T-helper 1 cell treated with Interleukin-12 subunit alpha and Interleukin-12 subunit beta and Interleukin-4 antibody, amounts not matched to agents 30 μg/mL and 1 μg/mL, for 36 hours (primary cell): ENCODE measurements at regions not wholly inside any gene's neighbourhood (a gene's known extent, or its start where the extent isn't known, plus 50 kb on each side); places are given as distances from the start of the nearest gene placed in this dataset.

Experiments used
- H3K27ac Mint-ChIP-seq: one replicate; pipeline ENCODE4 v1.8.0; 2021; ENCODE audit warnings: mild to moderate bottlenecking, mixed read lengths
- H3K27me3 Mint-ChIP-seq: one replicate; pipeline ENCODE4 v1.8.0; 2021; ENCODE audit warnings: low read depth, mixed read lengths
- H3K36me3 Mint-ChIP-seq: one replicate; pipeline ENCODE4 v1.8.0; 2021; ENCODE audit warnings: low read depth, mixed read lengths
- H3K4me1 Mint-ChIP-seq: one replicate; pipeline ENCODE4 v1.8.0; 2021; ENCODE audit warnings: low read depth, mixed read lengths
- H3K4me3 Mint-ChIP-seq: one replicate; pipeline ENCODE4 v1.8.0; 2021; ENCODE audit warnings: mild to moderate bottlenecking, moderate library complexity, mixed read lengths
- H3K9me3 Mint-ChIP-seq: one replicate; pipeline ENCODE4 v1.8.0; 2021; ENCODE audit warnings: mixed read lengths

DNA sequence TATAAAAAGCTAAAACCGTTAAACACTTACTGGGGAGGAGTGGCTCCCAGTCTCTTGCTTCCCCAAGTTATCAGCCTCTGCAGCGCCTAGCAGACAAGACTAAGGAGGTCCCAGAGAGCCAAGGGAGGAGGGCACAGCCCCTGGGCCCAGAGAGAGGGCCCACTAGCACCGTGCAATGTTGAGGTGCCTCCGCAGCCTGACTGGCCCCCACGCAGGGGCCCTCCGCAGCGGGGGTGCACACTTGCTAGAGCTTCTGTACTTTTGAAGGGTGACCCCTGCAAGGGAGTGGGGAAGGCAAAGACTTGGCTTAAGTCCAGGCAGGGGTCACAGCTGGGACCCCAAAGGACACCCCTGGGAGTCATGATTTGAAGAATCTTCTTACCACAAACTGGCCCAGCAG lies 98.0 kb downstream of the ADAMTS15 start:
- H3K9me3 Mint-ChIP-seq: no peaks in the 10 kb centered on the region
- no peaks in the 10 kb centered on the region for H3K36me3 Mint-ChIP-seq
- H3K4me1 Mint-ChIP-seq: no peaks in the 10 kb centered on the region
- no peak overlapping the region for H3K4me3 Mint-ChIP-seq
- H3K27ac Mint-ChIP-seq: no peak overlapping the region
- peaks cover 24% of the 10 kb centered on the region for H3K27me3 Mint-ChIP-seq

DNA sequence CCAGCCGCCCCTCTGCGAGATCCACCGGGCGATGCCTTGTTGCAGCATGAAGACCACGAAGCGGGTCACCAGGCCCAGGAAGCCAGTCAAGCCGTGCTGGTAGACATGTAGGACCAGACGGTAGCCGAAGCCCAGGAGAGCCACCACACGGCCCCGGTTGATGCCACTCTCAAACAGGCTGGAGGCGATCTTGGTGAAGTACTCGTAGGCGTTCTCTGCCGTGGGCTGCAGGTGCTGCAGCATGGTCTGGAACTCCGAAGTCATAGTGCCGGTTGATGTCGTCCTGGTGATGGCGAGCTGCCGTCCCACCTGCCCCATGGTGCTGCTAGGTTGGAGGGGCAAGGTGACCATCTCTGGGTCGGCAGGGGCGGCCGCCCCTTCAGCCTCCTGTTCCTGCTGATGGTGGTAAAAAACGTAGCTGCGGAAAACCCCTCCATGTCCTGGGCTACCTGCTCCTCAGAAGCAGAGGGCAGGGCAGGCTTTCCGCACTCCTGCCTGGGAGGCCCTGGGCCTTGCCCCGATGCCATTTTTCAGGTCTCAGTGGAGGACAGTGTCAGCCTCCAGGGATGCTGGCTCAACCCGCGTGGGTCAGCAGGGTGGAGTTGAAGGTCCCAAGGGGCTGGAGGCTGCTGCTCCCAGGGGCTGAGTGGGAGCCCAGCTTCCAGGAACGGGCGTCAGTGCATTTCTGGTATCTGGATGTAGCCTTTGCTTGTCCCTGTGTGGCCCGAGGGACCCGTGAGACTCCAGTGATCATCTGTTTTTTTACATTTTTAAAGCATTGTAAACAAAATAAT lies 98.7 kb downstream of the ADAMTS15 start:
- Mint-ChIP-seq H3K9me3 (no peaks in the 10 kb centered on the region), H3K4me3 (no peak overlapping the region), H3K27ac (no peak overlapping the region), H3K36me3 (no peaks in the 10 kb centered on the region), H3K27me3 (peaks cover 22% of the 10 kb centered on the region), H3K4me1 (no peaks in the 10 kb centered on the region)

DNA sequence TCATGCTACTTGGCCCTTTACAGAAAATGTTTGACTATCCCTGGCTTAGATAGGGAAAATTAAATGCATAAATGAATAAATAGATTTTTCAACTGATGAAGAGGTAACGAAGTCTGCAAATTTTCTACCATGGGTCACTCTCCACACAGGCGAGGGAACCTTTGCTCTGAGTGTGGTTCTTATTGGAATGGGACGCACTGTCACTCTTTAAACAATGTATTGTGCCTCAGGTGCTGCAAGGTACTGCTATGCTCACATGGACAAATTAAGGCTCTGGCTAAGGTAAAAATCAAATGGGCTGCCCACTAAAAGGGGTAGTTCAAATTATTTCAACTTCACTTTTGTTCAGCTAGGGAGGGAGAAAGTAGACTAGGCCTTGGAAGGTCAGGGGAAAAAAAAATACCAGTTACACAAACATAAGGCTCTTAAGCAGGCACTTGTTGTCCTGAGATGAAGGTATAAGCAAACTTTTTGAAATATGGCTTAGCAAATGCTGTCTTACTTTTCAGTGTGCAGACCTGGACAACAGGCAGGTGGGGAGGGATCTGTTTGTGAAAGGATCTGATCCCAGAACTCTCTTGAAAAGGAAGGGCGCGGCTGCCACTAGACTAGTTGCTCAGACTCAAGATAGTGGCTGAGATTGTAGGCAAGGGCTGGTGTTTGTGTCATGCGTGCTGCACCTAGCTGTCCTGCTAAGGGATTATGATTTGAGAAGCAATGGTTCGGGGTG lies 99.5 kb downstream of the ADAMTS15 start:
- Mint-ChIP-seq H3K27me3 (peaks cover 18% of the 10 kb centered on the region), H3K27ac (no peak overlapping the region), H3K4me1 (no peaks in the 10 kb centered on the region), H3K36me3 (no peaks in the 10 kb centered on the region), H3K4me3 (no peak overlapping the region), H3K9me3 (no peaks in the 10 kb centered on the region)

DNA sequence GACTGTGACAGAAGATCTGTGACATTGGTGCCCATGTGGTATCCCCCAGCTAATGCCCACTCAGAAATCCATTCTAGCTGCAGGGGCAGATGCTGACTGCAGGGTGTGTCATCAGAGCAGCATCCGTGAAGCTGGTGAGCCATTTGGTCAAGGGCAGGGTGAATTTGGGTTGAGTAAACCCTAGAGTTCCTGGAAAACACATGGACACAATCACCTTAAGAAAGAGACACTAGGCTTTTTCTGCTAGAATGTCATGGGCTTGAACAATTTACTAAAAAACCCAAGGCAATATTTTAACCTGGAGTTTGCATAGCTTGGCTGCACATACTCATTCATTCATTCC lies 100.0 kb downstream of the ADAMTS15 start:
- Mint-ChIP-seq H3K9me3 (no peaks in the 10 kb centered on the region), H3K27me3 (peaks cover 18% of the 10 kb centered on the region), H3K4me1 (no peaks in the 10 kb centered on the region), H3K4me3 (no peak overlapping the region), H3K36me3 (no peaks in the 10 kb centered on the region), H3K27ac (no peak overlapping the region)

DNA sequence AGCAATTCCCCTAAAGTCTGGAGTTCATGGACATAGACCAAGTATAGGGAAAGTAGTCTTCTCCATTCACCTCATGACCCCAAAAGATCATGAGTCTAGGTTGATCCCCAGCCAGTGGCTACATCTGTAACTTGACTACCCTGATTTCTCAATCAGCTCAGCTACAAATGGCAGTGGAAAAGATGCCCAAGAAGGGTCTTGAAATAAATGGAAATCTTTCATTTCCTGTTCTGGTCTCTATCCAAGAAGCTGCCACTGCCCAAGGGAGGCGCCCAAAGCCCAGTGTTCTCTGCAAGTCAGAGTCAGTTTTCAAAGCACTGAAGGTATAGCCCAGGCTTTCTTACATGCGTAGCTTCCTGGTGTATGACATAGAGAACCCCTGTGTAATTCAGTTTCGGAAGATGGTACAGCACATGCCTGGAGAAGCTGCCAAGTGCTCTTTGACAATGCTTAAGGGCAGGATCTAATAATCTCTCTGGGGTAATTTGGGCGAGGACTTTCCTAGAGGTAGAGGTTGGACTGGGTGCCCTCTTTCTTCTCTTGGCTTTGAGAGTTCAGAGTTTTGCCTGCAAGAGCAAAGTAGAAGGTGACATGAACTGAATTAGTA lies 101.1 kb downstream of the ADAMTS15 start:
- no peaks in the 10 kb centered on the region for H3K4me1 Mint-ChIP-seq
- H3K27ac Mint-ChIP-seq: no peak overlapping the region
- H3K9me3 Mint-ChIP-seq: no peaks in the 10 kb centered on the region
- H3K4me3 Mint-ChIP-seq: no peak overlapping the region
- peaks cover 21% of the 10 kb centered on the region for H3K27me3 Mint-ChIP-seq
- no peaks in the 10 kb centered on the region for H3K36me3 Mint-ChIP-seq

DNA sequence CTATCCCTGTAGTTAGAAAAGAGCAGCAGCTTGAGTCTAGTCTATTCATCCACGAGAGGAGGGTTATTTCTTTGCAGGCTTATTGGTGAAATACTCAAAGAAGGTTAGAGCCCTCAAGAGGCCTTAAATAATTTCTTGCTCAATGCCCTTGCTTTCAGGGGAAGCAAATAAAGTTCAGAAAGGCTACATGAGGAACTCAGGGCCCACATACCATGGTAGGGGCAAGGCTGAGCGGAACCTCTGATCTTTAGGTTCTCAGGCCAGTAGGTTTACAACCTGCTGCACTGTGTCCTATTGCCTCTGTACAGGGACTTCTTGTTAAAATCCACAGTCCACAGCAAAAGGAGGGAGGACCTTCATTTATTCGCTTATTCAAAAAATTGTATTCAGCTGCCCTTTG lies 101.7 kb downstream of the ADAMTS15 start:
- Mint-ChIP-seq H3K4me3 (no peak overlapping the region), H3K4me1 (no peaks in the 10 kb centered on the region), H3K27ac (no peak overlapping the region), H3K36me3 (no peaks in the 10 kb centered on the region), H3K9me3 (no peaks in the 10 kb centered on the region), H3K27me3 (peaks cover 22% of the 10 kb centered on the region)

DNA sequence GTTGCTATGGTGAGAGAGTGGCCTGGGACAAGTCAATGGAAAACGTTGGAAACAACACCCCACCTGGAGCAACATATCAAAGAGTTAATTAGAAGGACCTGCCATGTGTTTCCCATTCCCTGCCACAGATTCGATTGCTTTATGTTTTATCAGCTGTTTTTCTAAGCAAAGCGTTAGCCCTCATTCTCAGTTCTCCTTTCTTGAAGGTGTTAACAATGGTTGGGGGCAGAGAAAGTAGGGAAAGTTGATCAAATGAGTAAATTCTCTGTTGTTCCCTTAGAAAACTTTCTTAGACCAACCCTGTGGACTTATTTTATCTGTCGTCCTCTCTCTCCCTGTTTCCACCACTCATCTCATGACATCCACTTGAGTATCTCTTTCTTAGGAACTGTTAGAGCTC lies 102.5 kb downstream of the ADAMTS15 start:
- Mint-ChIP-seq H3K9me3 (no peaks in the 10 kb centered on the region), H3K27me3 (peaks cover 22% of the 10 kb centered on the region), H3K4me1 (no peaks in the 10 kb centered on the region), H3K4me3 (no peak overlapping the region), H3K36me3 (no peaks in the 10 kb centered on the region), H3K27ac (no peak overlapping the region)

DNA sequence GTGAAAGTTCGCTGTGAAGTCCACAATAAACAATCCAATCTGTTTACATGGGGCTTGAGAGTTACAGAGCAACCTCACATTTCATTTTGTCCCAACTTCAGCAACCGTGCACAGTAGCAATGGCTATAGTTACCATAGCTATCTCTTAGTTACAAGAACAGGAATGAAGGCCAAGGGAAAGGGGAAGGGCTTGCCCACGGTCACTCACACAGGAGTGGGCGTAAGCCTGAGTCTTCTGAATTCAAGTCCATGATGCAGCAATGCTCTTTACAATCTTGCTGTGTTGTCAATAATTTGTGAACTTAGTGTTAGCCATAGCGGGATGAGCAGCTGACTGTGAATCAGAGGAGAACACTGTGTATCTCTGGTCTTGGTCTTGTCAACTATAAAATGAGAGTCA lies 102.9 kb downstream of the ADAMTS15 start:
- H3K36me3 Mint-ChIP-seq: no peaks in the 10 kb centered on the region
- H3K4me1 Mint-ChIP-seq: no peaks in the 10 kb centered on the region
- no peak overlapping the region for H3K27ac Mint-ChIP-seq
- peaks cover 22% of the 10 kb centered on the region for H3K27me3 Mint-ChIP-seq
- H3K4me3 Mint-ChIP-seq: no peak overlapping the region
- H3K9me3 Mint-ChIP-seq: no peaks in the 10 kb centered on the region

DNA sequence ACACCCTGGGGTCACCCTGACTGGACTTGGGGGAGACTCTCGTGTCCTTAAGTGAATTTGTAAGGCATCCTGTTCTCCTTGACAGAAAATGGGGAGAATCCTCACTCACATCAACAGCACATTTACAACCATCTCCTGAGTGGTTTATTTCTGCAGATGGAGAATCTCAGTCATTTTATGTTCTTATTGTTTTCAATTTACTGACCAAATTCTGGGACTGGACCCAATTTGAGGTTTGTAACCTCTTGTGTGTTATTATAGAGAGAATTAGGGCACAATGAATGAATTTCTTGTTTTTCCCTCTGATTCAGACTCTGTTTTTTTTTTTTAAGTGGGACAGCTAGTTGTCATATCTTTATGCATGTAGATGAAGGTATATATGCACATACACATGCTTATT lies 104.9 kb downstream of the ADAMTS15 start:
- no peak overlapping the region for H3K4me3 Mint-ChIP-seq
- H3K4me1 Mint-ChIP-seq: no peaks in the 10 kb centered on the region
- no peaks in the 10 kb centered on the region for H3K36me3 Mint-ChIP-seq
- H3K27me3 Mint-ChIP-seq: peaks cover 25% of the 10 kb centered on the region
- no peak overlapping the region for H3K27ac Mint-ChIP-seq
- H3K9me3 Mint-ChIP-seq: no peaks in the 10 kb centered on the region

DNA sequence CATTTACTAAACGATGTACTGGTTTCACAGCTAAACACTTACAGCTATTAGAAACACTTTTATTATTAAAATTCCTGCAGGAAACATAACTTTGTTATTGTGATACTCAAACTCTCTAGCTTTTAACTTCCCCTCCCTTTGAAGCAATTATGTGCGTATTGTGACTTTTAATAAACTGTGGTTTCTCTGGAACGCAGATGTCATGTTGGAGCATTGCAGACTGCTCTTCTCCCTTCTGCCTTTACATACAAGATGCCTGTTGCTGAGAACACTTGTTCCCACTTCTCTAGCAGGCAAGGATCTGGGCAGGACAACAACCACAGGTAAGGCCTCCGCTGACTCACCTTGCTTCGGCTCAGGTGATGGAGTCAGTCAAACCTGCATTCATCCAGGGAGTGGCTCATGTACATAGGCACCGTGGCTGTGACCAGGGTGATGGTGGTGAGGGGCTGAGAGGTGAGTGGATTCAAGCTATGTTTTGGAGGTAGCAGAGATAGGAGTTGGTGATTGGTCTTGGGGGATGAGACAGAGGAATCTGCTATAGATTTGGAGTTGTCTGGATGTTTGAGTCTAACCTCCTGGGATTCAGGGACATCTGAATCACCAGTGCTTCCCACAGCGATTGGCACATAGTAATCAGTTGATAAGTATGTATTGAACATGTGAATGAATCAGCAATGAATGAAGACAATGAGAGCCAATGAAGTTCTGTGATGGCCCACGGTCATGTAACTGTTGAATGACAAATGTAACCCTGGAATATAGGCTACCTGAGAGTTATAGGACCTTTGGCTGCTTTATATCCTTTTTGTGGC lies 106.0 kb downstream of the ADAMTS15 start:
- Mint-ChIP-seq H3K4me3 (no peak overlapping the region), H3K9me3 (peaks cover 5% of the 10 kb centered on the region), H3K27ac (no peak overlapping the region), H3K27me3 (peaks cover 35% of the 10 kb centered on the region), H3K36me3 (no peaks in the 10 kb centered on the region), H3K4me1 (no peaks in the 10 kb centered on the region)

DNA sequence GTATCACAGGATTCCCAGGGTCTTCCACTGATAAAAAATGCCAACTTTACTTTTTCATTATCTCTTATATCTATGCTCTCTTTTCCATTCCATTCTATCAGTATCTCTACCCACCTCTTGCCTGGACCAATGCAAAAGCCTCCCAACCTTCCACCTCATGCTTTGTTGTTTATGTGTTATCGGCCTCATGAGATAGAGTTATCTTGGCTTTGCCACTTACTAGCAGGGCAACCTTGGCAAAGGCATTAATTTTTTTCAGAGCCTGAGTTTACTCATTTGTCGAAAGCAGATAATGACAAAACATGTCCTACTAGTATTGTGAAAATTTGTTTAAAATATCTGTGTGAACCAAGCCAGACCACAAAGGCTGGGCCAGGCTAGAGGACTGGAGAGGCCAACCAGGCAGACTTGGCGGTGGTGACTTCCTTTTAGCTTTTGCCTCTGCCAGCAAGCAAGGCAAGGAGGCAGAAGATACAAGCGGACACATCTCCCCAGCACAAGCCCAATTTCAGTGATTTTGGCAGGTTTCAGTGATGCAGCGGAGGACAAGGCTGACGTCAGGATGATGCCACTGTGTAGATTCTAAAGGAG lies 106.9 kb downstream of the ADAMTS15 start:
- Mint-ChIP-seq H3K27ac (no peak overlapping the region), H3K9me3 (peaks cover 5% of the 10 kb centered on the region), H3K36me3 (no peaks in the 10 kb centered on the region), H3K4me3 (no peak overlapping the region), H3K4me1 (no peaks in the 10 kb centered on the region), H3K27me3 (peaks cover 32% of the 10 kb centered on the region)

DNA sequence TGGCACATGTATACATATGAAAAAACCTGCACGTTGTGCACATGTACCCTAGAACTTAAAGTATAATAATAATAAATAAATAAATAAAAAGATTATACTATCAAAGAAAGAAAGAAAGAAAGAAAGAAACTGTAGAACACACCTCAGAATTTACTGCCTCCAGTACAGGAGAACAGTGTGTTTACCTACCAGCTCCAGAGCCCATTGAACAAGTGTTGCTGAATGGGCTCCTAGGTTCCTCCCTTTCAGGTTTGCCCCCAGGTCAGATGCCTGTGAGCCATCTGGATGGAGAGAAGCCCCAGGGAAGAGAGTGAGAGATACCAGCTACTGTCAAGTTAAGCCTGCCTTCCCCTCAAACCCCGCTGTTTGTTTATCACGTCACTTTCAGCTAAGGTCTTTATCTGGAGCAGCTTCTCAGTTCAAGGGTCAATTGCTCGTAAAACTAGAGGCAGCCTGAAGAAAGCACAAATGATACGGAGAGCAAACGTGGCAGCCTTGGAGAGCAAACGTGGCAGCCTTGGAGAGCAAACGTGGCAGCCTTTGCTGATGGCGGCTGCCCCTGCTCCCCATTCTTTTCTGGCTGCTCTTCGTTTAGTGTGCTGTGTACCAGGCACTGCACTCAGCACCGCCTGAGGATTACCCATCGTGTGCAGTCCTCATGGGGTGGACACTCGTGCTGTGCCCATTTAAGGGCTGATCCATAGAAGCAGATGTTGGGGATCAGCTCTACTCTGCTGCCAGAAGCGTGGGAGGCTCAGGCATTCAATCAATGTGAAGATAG lies 111.7 kb downstream of the ADAMTS15 start:
- Mint-ChIP-seq H3K4me3 (no peak overlapping the region), H3K27me3 (peaks cover 14% of the 10 kb centered on the region), H3K9me3 (peaks cover 5% of the 10 kb centered on the region), H3K27ac (no peak overlapping the region), H3K4me1 (no peaks in the 10 kb centered on the region), H3K36me3 (no peaks in the 10 kb centered on the region)

DNA sequence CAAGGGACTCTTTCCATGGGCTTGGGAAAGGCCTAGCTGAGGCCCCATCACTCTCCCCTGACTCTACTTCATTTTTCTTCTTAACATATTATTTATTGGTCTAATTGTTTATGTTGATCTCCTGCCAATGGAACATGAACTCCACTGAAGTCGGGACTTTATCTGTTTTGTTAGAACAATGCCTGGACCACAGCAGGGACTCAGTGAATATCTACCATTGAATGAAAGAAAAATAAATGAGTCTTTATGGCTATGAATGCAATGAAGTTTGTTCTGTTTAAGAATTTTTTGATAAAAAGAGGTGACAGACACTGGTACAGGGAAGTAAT lies 112.3 kb downstream of the ADAMTS15 start:
- Mint-ChIP-seq H3K36me3 (no peaks in the 10 kb centered on the region), H3K4me1 (no peaks in the 10 kb centered on the region), H3K27me3 (peaks cover 14% of the 10 kb centered on the region), H3K4me3 (no peak overlapping the region), H3K9me3 (peaks cover 5% of the 10 kb centered on the region), H3K27ac (no peak overlapping the region)

DNA sequence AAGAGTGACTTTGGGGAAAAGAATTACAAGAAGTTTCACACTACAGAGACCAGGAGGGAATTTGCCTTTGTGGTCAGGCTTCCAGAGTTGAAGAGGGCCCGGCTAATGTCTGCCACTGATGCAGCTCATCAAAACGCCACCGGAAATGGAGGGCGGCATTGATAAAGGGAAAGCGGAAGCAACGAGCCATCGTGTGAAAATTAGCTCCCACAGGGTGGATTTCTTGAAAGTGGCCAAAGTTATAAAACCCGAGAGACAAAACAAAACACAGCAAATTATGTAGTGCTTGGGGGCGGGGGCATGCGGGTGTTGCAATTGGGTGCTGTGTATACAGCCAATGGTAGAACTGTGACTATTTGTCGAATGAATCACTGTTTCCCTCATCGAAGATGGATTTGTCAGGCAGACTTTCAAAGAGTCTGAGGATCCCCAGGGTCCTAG lies 113.0 kb downstream of the ADAMTS15 start:
- Mint-ChIP-seq H3K4me1 (no peaks in the 10 kb centered on the region), H3K9me3 (peaks cover 5% of the 10 kb centered on the region), H3K4me3 (no peak overlapping the region), H3K27ac (no peak overlapping the region), H3K27me3 (peaks cover 14% of the 10 kb centered on the region), H3K36me3 (no peaks in the 10 kb centered on the region)
